ENCODE measurements at regions not wholly inside any gene's neighbourhood (a gene's known extent, or its start where the extent isn't known, plus 50 kb on each side); places are given as distances from the start of the nearest gene placed in this dataset.

DNA sequence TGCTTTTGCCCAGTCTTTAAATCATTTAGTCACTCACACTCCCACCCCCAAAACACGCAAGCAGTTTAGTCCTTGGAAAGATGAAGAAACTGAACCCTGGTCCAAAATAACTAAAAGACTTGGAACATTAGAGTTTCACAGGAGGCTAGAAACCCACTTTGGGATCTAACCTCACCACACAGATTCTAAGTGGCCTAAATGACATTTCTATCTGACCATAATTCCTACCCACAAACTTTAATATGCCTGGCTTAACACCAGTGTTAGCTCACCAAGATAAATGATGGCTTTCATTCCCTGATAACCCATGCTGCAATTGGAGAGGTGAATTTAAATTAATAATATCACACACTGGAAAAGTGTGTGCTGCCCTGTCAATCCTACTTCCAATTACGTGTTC, 295.3 kb upstream of the UBE2E2 start:
- no peak for DNase-seq

DNA sequence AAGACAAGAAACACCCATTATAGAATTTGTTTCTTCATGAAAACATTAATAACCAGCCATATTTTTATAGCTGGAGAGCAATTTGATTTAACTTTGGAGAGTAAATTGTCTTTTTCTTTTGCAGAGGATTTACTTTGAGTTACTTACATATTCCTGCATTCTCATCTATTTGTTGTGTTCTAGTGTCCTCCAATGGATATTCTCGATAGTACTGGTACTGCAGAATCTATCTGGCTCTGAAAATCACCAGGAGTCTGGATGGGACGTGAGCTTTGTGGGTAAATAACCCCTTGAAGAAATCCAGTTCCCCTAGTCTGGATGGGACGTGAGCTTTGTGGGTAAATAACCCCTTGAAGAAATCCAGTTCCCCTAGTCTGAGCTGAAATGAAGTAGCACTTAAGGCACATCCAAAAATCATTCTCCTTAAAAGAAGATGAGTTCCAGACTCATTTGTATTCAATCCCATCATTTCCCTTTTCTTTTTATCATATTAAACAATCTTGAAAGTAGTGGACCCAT, 294.1 kb upstream of the UBE2E2 start:
- DNase-seq = no peak

DNA sequence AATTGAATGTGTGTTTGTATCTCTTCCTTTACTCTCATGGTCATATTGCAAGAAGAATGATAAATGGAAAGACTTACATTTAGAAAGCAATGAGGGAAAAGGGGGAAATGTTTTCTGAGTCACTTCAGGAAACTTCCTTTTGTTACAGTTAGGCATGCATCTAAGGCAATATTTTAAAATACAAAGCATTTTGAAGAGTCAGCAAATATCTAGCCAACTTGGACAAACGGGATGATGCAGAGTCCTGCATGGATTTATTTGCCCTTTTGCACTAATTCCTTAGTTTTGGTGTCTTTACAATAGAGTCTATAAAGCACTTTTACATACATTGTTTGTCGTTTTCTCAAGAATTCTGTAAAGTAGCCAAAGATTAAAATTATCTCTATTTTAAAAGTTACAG, 286.2 kb upstream of the UBE2E2 start:
- no peak for DNase-seq

DNA sequence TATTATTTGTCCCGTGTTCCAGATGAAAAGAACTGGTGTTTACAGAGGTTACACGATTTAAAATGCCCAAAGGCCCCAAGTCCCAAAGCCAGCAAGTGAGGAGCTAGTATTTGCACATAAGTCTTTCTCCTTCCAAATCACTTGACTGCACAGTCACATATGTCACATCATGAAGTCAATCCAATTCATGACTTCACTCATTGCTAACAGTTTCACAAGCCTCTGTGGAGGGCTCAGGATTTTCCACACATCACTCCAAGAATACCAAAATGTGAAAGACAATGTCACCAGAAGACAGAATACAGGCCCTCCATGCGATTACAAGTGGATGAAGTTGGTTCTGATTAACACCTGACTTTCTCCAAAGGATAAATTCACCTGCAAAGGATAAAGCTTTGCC, 283.1 kb upstream of the UBE2E2 start:
- no peak for DNase-seq

DNA sequence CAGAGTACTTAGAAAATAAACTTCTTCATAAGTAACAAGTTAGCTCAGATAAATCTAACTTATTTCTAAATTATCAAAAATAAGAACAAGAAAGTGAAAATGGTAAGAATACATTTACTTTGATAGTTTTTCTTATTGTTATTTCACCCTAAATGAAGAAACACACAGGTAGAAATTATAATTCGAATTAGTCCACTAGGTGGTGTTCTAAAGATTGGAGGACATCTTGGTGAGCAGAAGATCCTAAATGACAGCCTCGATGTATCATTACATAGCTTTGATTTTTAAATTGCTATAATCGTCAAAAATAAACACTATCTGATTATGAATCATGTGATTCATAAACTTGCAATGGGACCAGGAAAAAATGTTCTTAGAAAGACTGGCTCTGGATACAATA, 280.8 kb upstream of the UBE2E2 start:
- DNase-seq = peak in 1 of 2 experiments; percentile 32

DNA sequence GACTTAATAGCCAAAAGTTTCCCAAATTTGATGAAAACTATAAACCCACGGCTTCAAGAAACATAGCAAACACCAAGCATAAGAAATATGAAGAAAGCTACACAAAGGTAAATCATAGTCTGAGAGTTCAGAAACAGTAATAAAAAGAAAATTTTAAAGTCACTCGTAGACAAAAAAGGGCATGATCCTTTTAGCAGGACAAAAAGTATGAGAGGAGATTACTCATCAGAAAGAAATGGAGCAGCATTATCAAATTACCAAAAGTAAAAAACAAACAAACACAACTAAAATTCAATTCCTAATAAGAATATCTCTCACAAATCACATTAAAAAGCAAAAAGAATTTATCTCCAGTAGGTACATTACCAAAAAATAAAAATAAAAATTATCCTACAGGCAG, 279.4 kb upstream of the UBE2E2 start:
- no peak for DNase-seq

- DNase-seq = no peak
These were observed 274.7 kb upstream of the UBE2E2 start for GRCh38 chr3:22928216-22929110.

DNA sequence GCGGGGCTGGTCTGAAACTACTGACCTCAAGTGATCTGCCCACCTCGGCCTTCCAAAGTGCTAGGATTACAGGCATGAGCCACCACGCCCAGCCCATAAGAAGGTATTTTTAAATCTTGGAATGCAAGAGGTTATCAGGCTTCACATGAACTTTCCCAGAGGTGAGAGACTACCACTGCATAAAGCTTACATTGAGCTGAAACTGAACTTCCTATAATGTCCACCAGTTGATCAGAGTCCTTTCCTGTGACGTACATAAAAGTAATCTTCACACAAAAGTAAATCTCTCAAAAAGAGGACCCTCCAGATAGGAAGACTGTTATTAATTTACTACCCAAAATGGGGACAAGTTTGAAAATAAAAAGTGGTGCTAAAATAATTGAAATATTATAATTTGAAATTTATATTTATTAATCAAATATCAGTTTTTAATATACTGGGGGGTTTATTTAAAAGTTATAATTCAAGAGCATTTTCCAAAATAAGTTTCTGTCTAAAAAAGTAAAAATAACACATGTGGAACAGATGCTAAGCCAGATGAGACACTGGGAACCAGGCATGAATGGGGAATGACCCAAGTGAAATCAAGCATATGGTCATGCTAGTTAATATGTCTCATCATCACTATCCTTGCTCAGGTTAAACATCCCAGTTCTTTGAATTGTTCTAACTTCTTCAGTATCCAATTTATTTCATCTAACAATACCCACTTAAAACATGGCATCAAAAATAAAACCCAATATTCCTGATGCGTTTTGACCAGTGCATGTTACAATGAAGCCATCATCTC, 269.9 kb upstream of the UBE2E2 start:
- peak in 1 of 2 experiments; percentile 1 for DNase-seq

- DNase-seq = no peak
These were observed 269.3 kb upstream of the UBE2E2 start for GRCh38 chr3:22933841-22934116.

DNA sequence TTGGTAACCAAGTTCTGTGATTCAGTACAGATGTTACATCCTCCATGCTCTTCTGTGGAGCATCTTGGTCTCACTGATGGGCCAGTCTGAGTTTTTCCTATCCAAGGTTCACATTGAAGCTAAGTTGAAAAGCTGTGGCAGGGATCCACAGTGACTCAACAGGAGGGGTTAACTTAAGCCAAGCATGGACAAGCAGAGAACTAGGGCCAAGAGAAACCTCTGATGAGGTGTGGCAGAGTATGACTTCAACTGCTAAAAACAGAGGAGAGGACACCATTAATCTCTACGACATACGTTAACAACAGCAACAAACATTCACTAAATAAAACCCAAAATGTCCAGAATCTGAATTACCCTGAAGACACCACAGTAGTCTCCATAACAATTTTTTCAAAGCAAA, 268.1 kb upstream of the UBE2E2 start:
- DNase-seq = no peak

DNA sequence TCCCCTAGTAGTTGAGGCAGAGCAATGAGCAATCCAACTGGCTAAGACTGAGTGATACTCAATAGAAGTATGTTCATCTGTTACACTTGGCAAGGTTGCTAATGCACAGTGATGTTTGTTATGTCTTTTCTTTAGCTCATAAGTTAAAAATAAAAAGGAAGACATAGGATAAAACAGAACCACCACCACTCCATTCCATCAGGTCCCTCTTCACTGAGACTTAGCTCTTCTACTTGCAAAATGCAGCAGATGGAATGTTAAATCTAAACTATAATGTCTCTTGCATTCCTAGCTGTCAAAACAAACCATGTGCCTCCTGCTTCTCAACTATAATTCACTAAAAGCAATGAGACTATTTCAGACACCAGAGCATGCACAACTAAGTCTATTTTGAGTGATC, 265.6 kb upstream of the UBE2E2 start:
- DNase-seq = no peak

- DNase-seq = no peak
These were observed 264.4 kb upstream of the UBE2E2 start for GRCh38 chr3:22938739-22939138.

GRCh38 chr3:22939349-22939748, 263.8 kb upstream of the UBE2E2 start:
- no peak for DNase-seq

DNA sequence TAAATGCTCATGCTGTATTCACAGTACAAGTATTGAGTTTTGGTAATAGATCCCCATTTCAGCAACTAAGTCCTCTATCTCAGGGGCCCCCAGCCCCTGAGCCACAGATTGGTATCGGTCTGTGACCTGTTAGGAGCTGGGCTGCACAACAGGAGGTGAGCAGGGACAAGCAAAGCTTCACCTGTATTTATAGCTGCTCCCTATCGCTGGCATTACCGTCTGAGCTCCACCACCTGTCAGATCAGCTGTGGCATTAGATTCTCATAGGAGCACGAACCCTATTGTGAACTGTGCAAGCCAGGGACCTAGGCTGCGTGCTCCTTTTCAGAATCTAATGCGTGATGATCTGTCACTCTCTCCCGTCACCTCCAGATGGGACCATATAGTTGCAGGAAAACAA, 262.8 kb upstream of the UBE2E2 start:
- DNase-seq = no peak

GRCh38 chr3:22942981-22943380, 260.1 kb upstream of the UBE2E2 start:
- DNase-seq = no peak

DNA sequence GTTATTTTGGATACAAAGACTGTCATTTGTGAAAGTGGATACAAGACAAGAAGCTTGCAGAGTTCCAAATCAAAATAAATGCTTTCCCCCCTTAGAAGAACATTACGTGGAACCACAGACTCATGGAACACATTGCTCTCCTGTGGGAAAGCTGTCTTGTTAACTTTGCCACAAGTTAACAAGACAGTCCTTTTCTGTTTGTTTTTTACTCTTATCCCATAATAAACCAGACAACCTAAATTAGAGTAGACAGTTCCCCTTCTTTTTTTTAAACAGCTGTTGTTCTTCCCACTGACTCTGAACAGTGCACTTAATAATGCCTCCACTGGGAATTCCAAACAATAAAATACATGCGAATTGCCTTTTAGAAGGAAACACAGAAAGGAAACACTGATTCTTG, 255.3 kb upstream of the UBE2E2 start:
- no peak for DNase-seq

DNA sequence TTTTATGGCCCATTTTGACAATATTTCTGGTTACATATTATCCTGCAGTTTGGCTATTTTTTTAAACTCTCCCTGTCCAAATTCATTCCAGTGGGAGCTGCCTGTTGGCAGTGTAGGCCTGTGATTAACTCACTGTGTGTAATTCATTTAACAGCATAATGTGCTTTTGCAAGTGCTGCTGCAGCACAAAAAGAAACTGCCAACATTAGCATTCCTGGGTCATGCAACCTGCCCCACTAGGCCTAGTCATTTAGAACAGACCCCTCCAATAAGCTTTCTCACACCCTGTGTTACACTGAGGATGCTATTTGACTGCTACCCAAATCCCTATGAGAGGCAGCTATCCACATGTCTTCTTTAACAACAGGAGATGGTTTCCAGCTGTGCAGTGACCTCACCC, 251.2 kb upstream of the UBE2E2 start:
- DNase-seq = no peak

- DNase-seq = no peak
These were observed 250.3 kb upstream of the UBE2E2 start for GRCh38 chr3:22952860-22953259.

DNA sequence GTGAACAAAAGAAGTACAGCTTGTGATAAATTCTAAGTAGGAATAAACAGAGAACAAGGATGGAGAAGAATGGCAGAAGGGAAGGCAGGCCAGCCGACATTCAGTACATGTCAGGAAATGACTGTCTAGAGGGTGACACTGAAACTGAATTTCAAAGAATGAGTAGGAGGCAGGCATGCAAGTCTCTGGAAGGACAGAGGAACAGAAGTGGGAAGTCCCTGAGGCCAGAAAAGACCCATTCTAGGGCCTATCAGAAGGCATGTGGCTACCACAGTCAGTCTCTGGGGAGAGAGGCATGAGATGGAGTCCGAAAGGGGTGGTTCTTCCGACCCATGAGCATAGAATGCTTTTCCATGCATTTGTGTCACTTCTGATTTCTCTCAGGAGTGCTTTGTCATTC, 243.5 kb upstream of the UBE2E2 start:
- no peak for DNase-seq

DNA sequence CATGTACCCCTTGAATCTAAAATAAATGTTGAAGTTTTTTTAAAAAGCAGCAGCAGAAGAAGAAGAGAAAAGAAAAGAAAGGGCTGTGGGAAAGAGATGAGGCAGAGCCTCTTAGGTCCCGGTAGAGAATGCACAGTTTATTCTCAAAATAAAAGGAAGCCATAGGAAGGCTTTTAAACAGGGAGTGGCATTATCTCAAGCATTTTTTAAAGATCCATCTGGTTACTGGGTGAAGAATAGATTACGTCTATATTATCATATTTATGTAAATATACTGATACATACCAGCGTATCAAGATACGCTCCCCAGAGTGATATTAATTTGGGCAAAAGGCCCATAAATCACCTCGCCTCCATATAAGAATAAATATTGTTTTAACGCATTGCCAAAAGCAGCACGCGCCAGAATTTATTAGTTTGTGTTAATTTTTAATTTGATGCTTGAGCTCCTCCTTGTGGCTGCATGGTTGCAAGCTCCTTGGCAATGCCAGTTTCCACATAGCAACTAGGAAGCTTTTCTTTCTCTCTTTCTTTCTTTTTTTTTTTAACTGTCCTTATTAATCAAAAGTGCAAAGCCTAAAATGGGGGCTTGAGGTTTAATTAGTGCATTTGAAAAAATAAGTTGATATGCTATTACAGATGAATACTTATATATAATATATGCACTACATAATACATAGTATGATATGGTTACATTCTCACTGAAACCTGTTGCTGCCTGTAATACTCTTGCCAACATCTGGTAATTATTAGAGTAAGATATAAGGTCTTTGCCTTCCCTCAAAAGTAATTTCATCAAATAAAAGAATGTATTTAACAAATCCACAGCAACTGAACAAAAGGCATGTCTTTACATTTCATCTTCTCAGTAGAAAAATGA, 242.8 kb upstream of the UBE2E2 start:
- DNase-seq = peak in 1 of 2 experiments; percentile 54

GRCh38 chr3:22962244-22962643, 240.9 kb upstream of the UBE2E2 start:
- no peak for DNase-seq

DNA sequence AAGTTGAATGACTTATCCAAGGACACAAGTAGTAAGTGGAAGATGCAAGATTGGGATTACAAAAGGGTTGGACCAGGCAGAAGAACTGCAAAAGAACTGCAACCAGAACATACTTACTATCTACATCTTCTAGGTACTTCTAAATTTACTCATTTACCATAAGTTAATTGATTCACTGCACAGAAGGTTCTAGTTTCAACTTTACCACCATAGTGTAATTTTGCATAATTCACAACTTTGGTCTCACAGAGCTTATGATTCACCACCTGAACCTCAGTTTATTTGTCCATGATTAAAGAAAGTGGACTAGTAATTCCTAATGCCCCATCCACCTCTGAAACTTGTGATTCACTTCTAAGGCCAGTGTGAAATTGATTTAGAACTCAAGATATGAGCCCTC, 236.8 kb upstream of the UBE2E2 start:
- no peak for DNase-seq

DNA sequence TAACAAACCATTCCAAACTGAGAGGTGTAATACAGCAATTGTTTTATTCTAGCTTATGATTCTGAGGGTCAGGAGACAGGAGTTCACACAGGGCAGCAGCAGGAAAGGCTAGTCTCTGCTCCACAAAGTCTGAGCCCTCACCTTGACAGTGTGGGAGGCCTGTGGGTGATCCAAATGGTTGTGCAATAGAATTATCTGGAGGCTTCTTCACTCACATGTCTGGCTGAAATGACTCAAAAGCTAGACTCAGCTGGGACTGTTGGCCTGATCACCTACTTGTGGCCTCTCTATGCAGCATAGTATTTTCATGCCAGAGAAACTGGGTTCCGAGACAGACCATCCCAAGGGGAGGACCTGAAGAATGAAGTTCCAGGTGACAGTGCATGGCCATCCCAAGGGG, 233.9 kb upstream of the UBE2E2 start:
- no peak for DNase-seq

Data from NCI-H524 (cell line).